DLD1 (cell line): ENCODE measurements at regions not wholly inside any gene's neighbourhood (a gene's known extent, or its start where the extent isn't known, plus 50 kb on each side); places are given as distances from the start of the nearest gene placed in this dataset.

Source experiments
- in situ Hi-C: cut with HindIII; loops from 2 replicates; pipeline ENCODE4 v1.10.0; 2017; ENCODE audit warnings: low sequenced_read_pairs

DNA sequence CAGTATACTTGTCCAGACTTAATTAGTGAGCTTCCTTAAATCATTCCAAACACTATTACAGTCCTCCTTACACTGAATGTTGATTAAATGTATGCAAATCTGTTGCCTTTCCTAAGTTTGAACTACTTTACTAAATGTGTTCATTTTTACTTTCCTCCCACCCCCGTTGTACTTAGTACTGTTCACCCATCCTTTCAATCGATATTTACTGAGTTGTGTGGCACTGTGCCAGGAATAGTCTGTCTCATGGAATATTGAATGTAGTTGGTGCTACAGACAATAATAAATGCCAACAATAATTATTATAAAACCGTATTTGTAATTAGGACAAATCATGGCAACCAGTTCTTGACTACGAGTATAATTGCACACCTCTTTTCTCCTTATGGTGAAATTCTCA is 335.7 kb downstream of the GPR37 start:
- in situ Hi-C loops, result no loop called here

GRCh38 chr7:124428781-124429180 is 336.8 kb downstream of the GPR37 start:
- in situ Hi-C loops, result no loop called here

DNA sequence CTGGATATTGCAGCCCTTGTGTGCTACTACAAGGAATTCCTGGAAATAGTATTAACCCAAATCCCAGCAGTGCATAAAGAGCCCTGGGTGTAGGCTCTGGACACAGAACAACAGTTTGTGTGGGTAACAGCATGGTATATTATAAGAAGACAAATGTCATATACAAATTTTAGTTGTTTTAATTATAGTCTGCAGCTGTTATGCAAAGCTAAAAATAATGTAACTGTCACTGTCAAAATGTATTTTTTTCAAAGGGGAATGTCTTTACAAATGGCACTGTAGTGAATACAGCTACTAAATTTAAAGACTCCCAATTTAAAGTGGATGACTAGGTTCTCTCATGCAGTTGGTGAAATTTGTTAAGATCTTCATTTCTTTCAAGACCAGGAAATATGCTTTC is 339.0 kb downstream of the GPR37 start:
- in situ Hi-C loops, result no loop called here

DNA sequence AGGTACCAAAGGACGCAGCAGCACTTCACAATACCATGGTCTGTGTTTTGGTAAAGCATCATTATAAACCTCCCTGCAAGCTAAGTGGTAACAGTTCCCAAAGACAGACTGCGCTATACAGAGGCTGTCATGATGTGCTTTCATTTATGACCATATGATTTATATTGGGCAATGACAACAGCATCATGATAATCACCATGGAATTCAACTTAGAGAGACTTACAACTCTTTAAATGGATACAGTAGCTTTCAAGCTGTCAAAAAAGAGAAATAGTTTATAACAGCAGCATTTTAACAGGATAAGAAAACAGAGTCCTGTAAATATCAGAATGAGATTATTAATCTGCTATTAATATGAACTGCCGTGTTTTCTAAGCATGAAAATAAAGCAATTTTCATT is 341.7 kb downstream of the GPR37 start:
- in situ Hi-C loops, result no loop called here

- in situ Hi-C loops, result no loop called here
Measured at GRCh38 chr7:124422081-124422480, 343.5 kb downstream of the GPR37 start.

- in situ Hi-C loops, result no loop called here
Measured at GRCh38 chr7:124420367-124420766, 345.2 kb downstream of the GPR37 start.

DNA sequence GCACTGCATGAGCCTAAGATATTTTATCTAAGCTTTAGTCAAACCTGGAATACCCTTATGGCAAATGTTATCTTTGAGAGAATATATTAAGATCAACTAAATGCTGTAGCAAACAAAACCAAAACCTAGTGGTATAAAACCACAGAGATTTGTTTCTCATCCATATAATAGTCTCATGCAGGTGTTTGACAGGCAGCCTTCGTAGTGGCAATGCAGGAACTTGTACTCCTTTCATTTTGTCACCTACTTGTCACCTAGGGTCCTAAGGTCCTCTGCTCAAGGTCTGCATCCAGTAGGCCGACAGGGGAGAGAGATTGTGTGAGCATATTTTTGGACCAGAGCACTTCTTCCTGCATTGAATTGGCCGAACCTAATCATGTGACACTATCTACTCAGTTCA is 352.6 kb downstream of the GPR37 start:
- in situ Hi-C loops, result no loop called here

GRCh38 chr7:124412531-124412930 is 353.1 kb downstream of the GPR37 start:
- in situ Hi-C loops, result no loop called here

GRCh38 chr7:124411796-124412195 is 353.8 kb downstream of the GPR37 start:
- in situ Hi-C loops, result no loop called here

DNA sequence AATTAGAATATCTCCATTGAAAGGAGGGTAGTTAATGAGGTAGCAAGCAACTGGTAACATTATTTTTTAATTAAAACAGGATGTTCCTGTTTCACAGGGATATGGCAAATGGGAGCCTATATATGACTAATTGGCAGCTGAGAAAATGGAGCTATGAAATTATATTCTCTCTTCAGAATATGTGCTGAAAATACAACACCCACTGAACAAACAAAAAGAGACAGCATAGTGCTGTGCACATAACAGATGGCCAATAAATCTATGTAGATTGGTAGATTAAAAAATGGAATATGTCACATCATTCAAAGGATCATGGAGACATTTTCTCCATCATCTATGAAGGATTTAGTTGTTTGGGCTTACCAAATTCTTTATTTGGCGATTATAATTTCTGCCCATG is 362.0 kb downstream of the GPR37 start:
- in situ Hi-C loops, result no loop called here

GRCh38 chr7:124403112-124403511 is 362.5 kb downstream of the GPR37 start:
- in situ Hi-C loops, result no loop called here

DNA sequence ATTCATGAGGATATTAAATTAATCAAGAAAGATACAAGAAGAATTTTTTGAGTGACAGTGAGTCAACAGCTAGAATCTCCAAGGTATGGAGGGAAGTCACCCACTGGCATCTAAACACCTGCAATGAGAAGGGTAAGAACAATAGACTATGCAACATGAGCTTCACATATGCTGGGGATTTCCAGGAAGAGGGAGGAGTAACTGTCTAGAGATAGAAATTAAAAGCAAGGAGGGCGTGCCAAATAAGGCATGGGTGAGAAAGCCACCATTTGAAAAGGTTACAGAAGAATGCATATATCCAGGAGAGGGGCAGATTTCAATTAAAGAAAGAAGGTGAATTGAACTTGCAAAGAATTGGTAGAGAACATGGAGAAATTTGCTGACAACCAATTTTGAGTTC is 365.7 kb downstream of the GPR37 start:
- in situ Hi-C loops, result no loop called here

DNA sequence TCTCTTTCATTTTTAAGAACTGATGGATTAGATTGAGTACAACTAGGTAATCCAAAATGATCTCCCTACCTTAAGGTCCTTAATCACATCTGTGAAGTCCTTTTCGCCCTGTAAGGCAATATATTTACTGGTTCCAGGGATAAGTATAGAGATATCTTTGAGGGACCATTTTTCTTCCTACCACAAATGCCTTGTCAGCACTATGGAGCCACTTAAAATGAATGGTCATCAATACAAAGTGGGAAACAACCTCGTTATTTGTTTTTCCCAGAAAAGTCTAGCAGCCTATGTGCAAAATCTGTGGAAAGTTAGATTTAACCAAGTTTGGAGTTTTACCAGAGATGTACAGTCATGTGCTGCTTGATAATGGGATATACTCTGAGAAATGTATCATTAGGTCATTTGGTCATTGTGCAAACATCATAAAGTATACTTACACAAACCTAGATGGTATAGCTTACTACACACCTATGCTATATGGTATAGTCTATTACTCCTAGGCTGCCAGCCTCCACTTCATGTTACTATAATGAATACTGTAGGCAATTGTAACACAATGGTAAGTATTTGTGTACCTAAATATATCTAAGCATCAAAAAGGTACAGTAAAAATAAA is 366.2 kb upstream of the TMEM229A start:
- in situ Hi-C loops, result no loop called here

- in situ Hi-C loops, result no loop called here
Measured at GRCh38 chr7:124397134-124397533, 364.3 kb upstream of the TMEM229A start.

DNA sequence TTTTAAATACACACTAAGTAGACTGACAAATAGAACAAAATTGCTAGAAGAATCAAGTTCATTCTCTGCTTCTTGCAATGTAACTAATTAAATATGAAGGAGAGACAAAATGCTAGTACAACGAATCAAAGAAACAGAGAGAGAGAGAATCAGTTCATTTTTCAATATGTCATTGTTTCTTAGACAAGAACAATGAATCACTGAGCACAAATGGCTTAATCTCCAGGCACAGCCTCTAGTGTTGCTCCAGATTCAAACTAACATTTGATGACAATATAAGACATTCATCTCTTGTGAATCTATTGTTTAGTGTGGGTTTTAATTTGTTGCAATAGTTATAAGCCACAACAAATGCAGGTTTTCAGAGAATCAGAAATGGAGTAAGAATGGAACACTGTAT is 357.4 kb upstream of the TMEM229A start:
- in situ Hi-C loops, result no loop called here

DNA sequence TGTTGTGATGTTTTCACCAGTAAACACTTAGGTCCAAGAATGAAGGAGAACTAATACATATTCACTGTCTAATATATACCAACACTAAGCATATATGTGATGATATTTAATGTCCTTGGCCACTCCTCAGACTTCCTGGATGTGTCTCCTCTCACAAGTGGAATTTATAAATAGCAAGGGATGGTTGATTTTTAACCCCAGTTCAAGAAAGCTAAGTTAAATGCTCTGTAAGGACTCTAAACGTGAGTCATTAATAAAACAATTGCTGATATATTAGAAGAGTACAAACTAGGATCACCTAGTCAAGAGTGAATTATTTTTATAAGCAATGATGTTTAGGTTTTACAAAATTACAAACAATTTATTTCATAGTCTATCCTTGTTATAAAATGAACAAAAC is 355.9 kb upstream of the TMEM229A start:
- in situ Hi-C loops, result no loop called here

DNA sequence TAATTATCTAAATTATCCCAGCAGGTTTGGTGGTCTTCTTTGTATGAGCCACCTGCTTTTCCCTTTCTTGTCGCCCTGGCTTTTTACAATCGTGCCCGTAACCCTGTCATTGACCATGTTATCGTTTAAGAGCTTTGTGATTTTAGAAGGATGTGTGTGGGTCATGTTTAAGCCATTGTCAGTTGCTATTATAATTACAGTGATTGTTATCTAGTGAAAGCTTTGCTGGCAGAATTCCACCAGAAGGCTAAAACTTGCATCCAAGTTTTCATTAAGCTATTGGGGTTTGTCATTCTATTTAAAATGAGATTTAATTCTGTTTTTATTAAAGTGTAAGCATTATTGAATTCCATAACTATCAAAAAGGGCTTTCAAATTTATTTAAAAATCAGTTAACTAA is 354.2 kb upstream of the TMEM229A start:
- in situ Hi-C loops, result no loop called here

- in situ Hi-C loops, result no loop called here
Measured at GRCh38 chr7:124379296-124379695, 346.4 kb upstream of the TMEM229A start.

- in situ Hi-C loops, result no loop called here
Measured at GRCh38 chr7:124376111-124376510, 343.2 kb upstream of the TMEM229A start.

GRCh38 chr7:124375391-124375790 is 342.5 kb upstream of the TMEM229A start:
- in situ Hi-C loops, result no loop called here

- in situ Hi-C loops, result no loop called here
Measured at GRCh38 chr7:124369310-124369709, 336.4 kb upstream of the TMEM229A start.

GRCh38 chr7:124366118-124366517 is 333.3 kb upstream of the TMEM229A start:
- in situ Hi-C loops, result no loop called here

GRCh38 chr7:124364283-124364682 is 331.4 kb upstream of the TMEM229A start:
- in situ Hi-C loops, result no loop called here
